CD4-positive, alpha-beta T cell (primary cell): ENCODE measurements at regions not wholly inside any gene's neighbourhood (a gene's known extent, or its start where the extent isn't known, plus 50 kb on each side); places are given as distances from the start of the nearest gene placed in this dataset.

Experiments
- ATAC-seq: fragments of 200-7000 bp; cut with Tn5 transposase; one replicate; pipeline ENCODE4 v1.10.0; 2022; ENCODE audit warnings: mild to moderate bottlenecking; ENCODE audit not compliant: poor library complexity
- CTCF ChIA-PET: fragments of 350-600 bp; sonication (Branson Sonifier 250); formaldehyde crosslinking; loops from one replicate; lab custom pipeline; 2021; ENCODE audit warnings: antibody characterized with exemption, inconsistent platforms; lab: Charles Lee
- POLR2A ChIA-PET: fragments of 350-600 bp; sonication (Branson Sonifier 250); formaldehyde crosslinking; loops from one replicate; lab custom pipeline; 2021; ENCODE audit warnings: antibody characterized with exemption, inconsistent platforms; lab: Charles Lee
- DNase-seq, 14 experiments: peaks; one replicate each; pipeline ENCODE4 v3.0.0-alpha.2; 2013 to 2020; ENCODE audit warnings: mixed read lengths in 2 of 14
- H3K27ac ChIP-seq, 2 donors: one replicate each; pipeline versions ENCODE4 v1.5.1 to v1.7.0; 2013; ENCODE audit warnings: low read length in 2 of 2, low read depth in 1 of 2, mild to moderate bottlenecking in 1 of 2
- H3K27me3 ChIP-seq, 2 experiments: 1 replicate in 1 of 2; 2 replicates in 1 of 2; pipeline versions ENCODE4 v1.6.1 to v1.7.0; 2013; ENCODE audit warnings: low read length in 2 of 2, control low read depth in 1 of 2, mild to moderate bottlenecking in 1 of 2, moderate library complexity in 1 of 2; ENCODE audit not compliant: insufficient read depth in 2 of 2, control insufficient read depth in 1 of 2
- H3K36me3 ChIP-seq: one replicate; pipeline ENCODE4 v1.6.1; 2013; ENCODE audit warnings: low read length, control low read depth; ENCODE audit not compliant: insufficient read depth
- H3K4me1 ChIP-seq: one replicate; pipeline ENCODE4 v1.6.1; 2013; ENCODE audit warnings: low read length, control low read depth; ENCODE audit not compliant: insufficient read depth
- H3K4me3 ChIP-seq: one replicate; pipeline ENCODE4 v1.5.1; 2013; ENCODE audit warnings: mild to moderate bottlenecking, low read length, moderate library complexity
- H3K9me3 ChIP-seq, 2 experiments: 1 replicate in 1 of 2; 2 replicates in 1 of 2; pipeline versions ENCODE4 v1.6.1 to v1.7.0; 2013; ENCODE audit warnings: low read length in 2 of 2, mild to moderate bottlenecking in 2 of 2, control low read depth in 1 of 2, moderate library complexity in 1 of 2; ENCODE audit not compliant: control insufficient read depth in 1 of 2, insufficient read depth in 1 of 2
- H3K27ac Mint-ChIP-seq: one replicate; pipeline ENCODE4 v1.8.0; 2020; ENCODE audit warnings: mixed read lengths
- H3K27me3 Mint-ChIP-seq: one replicate; pipeline ENCODE4 v1.8.0; 2021; ENCODE audit warnings: mixed read lengths
- H3K36me3 Mint-ChIP-seq: one replicate; pipeline ENCODE4 v1.8.0; 2021; ENCODE audit warnings: low read depth, mixed read lengths
- H3K4me1 Mint-ChIP-seq: one replicate; pipeline ENCODE4 v1.8.0; 2021; ENCODE audit warnings: low read depth, mixed read lengths
- H3K4me3 Mint-ChIP-seq: one replicate; pipeline ENCODE4 v1.8.0; 2020; ENCODE audit warnings: mild to moderate bottlenecking, mixed read lengths
- H3K9me3 Mint-ChIP-seq: one replicate; pipeline ENCODE4 v1.8.0; 2020; ENCODE audit warnings: mixed read lengths
- intact Hi-C, 2 experiments: fragments of 100-400 bp; cut with DNase I in 1 of 2; cut with micrococcal nuclease in 1 of 2; formaldehyde crosslinking; loops; one replicate each; pipeline versions ENCODE4 v1.15.1 to v1.9.0; 2023 to 2025; cut with DNase I, micrococcal nuclease
- TF ChIP-seq, protein P1 (sequence below): fragments of 200-600 bp; IDR thresholded peaks from one replicate; pipeline ENCODE4 v1.8.0; 2022; ENCODE audit warnings: antibody characterized with exemption, mild to moderate bottlenecking

DNA sequence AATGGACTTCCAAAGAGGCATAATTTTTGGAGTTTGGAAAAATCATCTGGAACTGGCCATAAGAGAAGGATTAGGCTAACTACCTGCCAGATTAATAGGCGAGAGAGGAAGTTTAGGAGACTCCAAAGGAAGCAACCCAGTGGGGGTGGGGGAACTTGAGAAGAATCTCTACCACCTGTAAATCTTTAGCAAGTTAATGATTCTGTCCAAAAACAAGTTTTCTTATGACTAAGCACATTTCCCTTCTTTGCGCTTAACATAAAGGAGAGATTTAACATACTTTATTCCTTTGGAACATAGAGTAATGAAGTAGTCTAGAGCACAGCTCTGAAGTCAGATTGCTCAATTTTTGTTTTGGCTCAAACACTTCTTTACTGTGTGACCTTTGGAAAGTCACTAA is 58.2 kb upstream of the PAPPA start:
- H3K36me3 ChIP-seq: no peaks in the 10 kb centered on the region
- TF ChIP-seq, protein P1, sequence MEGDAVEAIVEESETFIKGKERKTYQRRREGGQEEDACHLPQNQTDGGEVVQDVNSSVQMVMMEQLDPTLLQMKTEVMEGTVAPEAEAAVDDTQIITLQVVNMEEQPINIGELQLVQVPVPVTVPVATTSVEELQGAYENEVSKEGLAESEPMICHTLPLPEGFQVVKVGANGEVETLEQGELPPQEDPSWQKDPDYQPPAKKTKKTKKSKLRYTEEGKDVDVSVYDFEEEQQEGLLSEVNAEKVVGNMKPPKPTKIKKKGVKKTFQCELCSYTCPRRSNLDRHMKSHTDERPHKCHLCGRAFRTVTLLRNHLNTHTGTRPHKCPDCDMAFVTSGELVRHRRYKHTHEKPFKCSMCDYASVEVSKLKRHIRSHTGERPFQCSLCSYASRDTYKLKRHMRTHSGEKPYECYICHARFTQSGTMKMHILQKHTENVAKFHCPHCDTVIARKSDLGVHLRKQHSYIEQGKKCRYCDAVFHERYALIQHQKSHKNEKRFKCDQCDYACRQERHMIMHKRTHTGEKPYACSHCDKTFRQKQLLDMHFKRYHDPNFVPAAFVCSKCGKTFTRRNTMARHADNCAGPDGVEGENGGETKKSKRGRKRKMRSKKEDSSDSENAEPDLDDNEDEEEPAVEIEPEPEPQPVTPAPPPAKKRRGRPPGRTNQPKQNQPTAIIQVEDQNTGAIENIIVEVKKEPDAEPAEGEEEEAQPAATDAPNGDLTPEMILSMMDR: no peak
- intact Hi-C loops: no loop called here
- CTCF ChIA-PET: no interaction called here
- peaks cover 0 to 3% of the 10 kb centered on the region in 2 experiments for H3K9me3 ChIP-seq
- DNase-seq (no peak), ATAC-seq (no peak)
- H3K4me1 ChIP-seq: no peaks in the 10 kb centered on the region
- no peaks in the 10 kb centered on the region for H3K27me3 ChIP-seq
- no peak overlapping the region for H3K4me3 ChIP-seq
- Mint-ChIP-seq H3K27ac (no peak overlapping the region), H3K9me3 (peaks cover 4% of the 10 kb centered on the region), H3K27me3 (no peaks in the 10 kb centered on the region), H3K4me3 (no peak overlapping the region), H3K36me3 (no peaks in the 10 kb centered on the region), H3K4me1 (no peaks in the 10 kb centered on the region)
- H3K27ac ChIP-seq: no peak overlapping the region
- POLR2A ChIA-PET: no interaction called here

DNA sequence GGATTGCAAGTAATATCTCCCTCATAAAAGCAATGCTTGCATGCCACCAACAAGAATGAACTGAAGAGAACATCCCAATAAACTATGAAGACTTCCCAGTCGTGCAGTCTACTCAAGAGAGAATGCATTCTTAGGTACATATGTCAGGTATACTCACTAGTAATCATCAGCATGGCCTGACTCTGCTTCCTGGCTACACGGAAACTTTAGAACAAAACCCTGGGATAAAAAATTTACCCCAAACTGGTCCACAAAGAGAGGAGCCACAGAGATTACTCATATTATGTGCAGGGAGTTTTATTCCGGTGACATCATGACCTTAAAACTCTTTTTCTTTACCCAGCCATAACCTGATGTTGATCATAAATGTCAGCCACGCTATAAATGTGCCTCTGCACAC is 57.5 kb upstream of the PAPPA start:
- DNase-seq: no peak
- Mint-ChIP-seq H3K36me3 (no peaks in the 10 kb centered on the region), H3K4me1 (no peaks in the 10 kb centered on the region), H3K9me3 (peaks cover 9% of the 10 kb centered on the region), H3K27me3 (no peaks in the 10 kb centered on the region), H3K4me3 (no peak overlapping the region), H3K27ac (no peak overlapping the region)
- ChIA-PET CTCF (no interaction called here), POLR2A (no interaction called here)
- TF ChIP-seq, protein P1: no peak
- H3K4me3 ChIP-seq: no peak overlapping the region
- no peaks in the 10 kb centered on the region for H3K4me1 ChIP-seq
- peaks cover 0 to 3% of the 10 kb centered on the region in 2 experiments for H3K9me3 ChIP-seq
- no peaks in the 10 kb centered on the region for H3K27me3 ChIP-seq
- H3K36me3 ChIP-seq: no peaks in the 10 kb centered on the region
- H3K27ac ChIP-seq: no peak overlapping the region
- no peak for ATAC-seq
- intact Hi-C loops: no loop called here

DNA sequence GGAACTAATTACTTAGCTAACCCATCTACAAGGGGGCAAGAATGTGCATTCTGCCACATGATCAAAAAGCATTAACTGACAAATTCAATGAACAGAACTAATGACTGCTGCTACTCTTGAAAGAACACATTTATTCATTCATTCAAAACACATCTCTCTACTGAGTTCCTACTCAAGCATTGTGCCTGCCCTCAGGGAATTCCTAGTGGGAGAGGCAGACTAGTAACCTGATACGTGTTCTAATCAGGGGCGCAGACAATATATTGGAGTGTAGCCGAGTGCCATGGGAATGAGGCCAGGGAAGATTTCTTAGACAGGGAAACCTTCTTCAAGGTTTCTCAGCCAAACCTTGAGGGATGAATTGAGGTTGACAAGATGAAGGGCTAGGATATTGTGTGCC is 56.7 kb upstream of the PAPPA start:
- no peak overlapping the region for H3K27ac Mint-ChIP-seq
- POLR2A ChIA-PET: no interaction called here
- H3K4me3 Mint-ChIP-seq: no peak overlapping the region
- ATAC-seq (no peak), DNase-seq (no peak)
- H3K4me1 Mint-ChIP-seq: no peaks in the 10 kb centered on the region
- H3K27me3 Mint-ChIP-seq: no peaks in the 10 kb centered on the region
- no peaks in the 10 kb centered on the region for H3K27me3 ChIP-seq
- no peak overlapping the region for H3K27ac ChIP-seq
- CTCF ChIA-PET: no interaction called here
- peaks cover 9% of the 10 kb centered on the region for H3K9me3 Mint-ChIP-seq
- intact Hi-C loops: no loop called here
- H3K4me3 ChIP-seq: no peak overlapping the region
- H3K9me3 ChIP-seq: peaks cover 0 to under 1% of the 10 kb centered on the region in 2 experiments
- H3K36me3 ChIP-seq: no peaks in the 10 kb centered on the region
- no peaks in the 10 kb centered on the region for H3K4me1 ChIP-seq
- TF ChIP-seq, protein P1: no peak
- no peaks in the 10 kb centered on the region for H3K36me3 Mint-ChIP-seq
